GM18507 (cell line): ENCODE measurements at regions not wholly inside any gene's neighbourhood (a gene's known extent, or its start where the extent isn't known, plus 50 kb on each side); places are given as distances from the start of the nearest gene placed in this dataset.
"Not testable (repeated sequence)": the region's sequence is repeated elsewhere in the genome, so short reads cannot be mapped to it uniquely, and the experiment has no call there.

Experiments
- DNase-seq: peaks from one replicate; pipeline ENCODE4 v3.0.0; 2011; ENCODE audit warnings: low read depth; ENCODE audit not compliant: insufficient read length; ENCODE audit errors: extremely low spot score
- FAIRE-seq: peaks from 2 replicates; lab custom pipeline; 2011; peaks lifted over from hg19 to GRCh38; lab: Jason Lieb, UNC

DNA sequence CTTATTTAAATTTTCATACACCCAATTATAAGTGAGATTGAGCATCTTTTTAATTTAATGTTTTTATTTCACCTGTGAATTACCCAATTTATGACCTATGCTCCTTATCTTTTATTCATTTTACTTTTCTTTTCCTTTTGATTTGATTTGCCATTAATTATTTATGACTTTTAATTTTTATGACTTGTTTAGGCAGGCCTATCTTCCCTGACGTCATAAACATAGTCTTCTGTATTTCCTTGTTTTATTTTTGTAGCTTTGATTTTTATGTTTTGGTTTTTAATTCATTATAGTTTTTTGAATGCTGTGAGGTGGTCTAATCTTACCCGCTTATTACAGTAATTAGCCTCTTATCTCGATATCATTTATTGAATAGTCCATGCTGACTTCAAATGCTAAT is 467.1 kb upstream of the FAR2 start:
- no peak for DNase-seq
- no peak for FAIRE-seq

DNA sequence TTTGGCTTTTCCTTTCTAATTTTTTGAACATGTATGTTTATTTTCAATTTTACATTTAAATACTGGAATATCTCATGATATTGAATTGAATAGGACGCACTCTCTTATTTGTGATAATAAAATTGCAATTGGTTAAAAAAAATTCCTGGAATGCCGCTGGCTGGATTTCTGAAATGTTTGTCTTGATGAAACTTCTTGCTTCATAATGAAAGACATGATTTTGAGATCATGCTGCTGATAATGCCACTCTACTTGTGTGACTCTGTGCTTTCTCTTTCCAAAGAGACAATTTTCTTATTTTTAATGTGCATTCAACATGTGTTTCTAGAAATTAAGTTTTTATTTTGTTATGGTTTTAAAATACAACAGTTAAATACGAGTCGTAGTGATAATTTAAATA is 465.7 kb upstream of the FAR2 start:
- no peak for FAIRE-seq
- no peak for DNase-seq

DNA sequence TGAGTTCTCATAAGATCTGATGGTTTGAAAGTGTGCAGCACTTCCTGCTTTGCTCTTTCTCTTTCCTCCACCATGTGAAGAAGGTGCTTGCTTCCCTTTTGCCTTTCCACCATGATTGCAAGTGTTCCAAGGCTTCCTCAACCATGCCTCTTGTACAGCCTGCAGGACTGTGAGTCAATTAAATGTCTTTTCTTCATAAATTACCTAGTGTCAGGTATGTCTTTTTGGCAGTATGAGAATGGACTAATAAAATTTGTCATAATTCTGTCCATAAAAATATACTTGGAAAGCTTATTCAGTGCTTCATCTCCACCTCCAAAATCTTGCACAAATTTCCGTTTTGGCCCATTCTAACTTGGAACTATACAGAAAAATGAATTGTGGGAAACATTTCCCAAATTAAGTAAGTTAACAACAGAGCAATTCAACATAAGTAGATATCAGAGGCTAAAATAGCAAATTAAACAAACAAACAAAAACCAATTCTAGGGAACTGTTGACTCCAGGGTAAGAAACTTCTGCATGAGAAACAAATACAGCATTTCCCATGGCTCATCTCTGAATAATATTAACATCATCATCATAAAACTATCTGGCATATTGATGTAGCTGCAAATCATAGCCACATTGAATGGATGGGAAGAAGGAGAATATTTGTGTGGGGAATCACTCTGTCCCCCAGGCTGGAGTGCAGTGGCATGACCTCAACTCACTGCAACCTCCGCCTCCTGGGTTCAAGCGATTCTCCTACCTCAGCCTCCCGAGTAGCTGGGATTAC is 459.5 kb upstream of the FAR2 start:
- FAIRE-seq = no peak
- no peak for DNase-seq

DNA sequence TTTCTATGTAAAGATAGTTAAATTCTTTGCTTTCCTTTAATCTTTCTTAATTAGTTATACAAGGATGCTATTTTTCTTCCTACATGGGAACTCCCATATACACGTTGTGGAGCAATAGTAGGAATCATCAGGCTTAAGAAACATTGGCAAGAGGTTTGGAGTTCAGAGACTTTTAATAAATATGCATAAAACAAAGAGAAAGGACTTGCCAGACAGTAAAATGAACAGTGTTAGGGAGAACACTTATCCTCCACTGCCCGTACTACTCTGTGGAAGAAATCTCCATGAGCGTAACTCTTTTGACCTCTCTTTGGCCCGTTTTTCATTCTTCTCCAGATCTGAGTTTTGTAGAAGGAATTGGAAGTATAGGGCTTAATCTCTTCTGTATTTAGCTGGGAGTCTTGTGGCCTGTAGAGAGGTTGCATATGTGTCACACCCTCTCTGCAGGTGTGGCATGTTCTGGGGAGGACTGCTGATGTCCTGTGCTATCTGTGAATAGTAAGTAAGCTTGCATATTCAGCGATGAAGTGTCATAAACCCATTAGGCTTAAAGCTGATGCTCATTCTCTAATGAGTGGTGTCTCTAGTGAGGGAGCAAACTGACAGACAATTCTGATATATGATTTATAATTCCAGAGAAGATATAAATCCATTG is 455.4 kb upstream of the FAR2 start:
- no peak for FAIRE-seq

DNA sequence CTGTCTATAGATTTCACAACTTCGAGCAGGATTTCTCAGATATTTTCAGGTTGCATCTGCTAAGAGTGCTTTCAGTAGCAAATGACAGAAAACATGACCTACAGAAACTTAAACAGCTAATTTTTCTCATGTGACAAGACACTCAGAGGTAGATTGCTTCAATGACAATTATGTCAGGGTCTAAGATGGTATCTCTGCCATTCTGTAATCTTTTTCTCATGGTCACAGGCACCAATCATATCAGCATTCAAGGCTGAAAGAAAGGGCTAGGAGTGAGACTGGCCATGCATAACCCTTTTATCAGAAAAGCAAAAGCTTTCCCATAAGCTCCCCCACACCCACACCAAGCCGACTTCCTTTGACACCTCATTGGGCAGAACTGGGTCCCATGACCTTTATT is 450.5 kb upstream of the FAR2 start:
- FAIRE-seq (no peak), DNase-seq (no peak)

More for the DNA sequence above, 455.4 kb upstream of the FAR2 start:
- no peak for DNase-seq

DNA sequence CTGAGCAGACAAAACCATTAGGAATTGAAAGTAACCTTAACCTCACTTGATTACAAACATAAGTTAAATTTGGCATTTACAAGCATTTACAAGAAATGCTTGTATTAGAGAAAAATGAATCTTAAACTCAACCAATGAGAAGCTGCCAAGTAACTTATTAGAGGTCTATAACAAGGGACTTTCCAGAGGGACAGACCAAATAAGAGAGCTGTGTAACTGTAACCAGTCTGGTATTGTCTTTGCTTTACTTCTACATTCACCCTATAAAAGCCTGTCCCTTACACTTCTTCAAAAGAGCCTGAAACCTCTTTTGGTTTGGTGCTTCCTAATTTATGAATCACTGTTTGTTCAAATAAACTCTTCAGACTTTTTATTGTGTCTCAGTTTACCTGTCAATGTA is 450.0 kb upstream of the FAR2 start:
- FAIRE-seq (no peak), DNase-seq (no peak)

DNA sequence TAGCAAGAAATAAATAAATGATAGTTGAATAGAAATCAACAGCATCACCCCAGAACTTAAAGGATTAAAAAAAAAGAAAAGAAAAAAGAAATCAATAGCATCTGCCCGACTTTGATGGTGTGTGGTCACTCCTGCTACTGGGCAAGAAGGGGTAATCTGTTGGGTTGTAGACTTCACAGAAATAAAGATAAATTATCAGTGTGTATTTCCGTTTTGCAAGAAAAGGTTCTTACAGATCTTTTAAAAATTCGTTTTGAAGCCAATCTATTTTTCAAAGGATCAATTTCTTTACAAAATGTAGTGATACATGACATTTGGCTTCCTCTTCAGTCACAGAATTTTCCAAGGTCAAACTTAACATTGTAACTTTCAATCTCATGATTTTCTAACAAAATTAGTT is 448.9 kb upstream of the FAR2 start:
- FAIRE-seq = no peak
- DNase-seq = no peak

DNA sequence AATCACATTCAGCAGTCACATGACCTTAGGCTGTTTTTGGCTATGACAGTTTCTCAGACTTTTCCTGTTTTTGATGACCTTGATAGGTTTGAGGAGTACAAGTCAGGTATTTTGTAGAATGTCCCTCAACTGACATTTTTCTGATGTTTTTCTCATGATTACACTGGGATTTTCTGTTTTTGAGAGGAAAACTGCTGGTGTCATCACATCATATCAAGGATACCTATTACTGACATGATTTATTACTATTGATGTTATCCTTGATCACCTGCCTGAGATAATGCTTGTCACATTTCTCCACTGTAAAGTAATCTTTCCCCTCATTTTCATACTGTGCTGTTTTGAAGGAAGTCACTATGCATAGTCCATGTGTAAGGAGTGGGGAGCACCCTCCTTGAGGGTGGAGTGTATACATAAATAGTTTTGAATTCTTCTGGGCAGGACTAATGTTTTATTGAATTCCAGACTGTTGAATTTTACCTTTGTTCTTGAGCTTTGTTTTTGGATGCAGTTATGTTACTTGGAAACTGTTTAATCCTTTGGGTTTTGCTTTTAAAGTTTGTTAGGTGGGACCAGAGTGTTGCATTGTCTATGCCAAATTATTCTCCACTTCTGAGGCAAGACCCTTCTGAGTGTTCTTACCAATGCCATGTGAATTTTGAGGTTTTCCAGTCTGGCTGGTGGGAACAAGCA is 444.5 kb upstream of the FAR2 start:
- no peak for DNase-seq
- FAIRE-seq = no peak

DNA sequence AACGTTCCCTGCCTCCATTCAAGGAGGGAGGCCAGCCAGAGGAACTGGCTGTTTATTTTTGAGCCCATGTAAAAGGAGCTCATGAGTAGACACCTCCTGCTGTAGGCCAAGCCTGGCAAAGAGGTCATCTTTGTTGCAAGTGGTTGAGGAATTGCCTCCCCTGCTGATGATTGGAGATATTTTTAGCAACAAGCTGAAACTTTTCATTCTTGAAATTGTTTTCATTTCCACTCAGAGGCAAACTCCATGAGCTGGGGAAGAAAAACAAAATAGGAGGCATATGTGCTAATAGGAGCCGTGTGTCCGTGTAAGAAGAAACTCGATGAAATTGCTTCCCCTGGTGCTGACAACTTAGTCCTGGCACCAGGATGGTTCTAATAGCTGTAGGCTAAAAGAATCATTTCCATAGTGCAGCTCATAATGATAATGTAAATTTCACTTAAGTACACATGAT is 440.1 kb upstream of the FAR2 start:
- no peak for DNase-seq
- FAIRE-seq = no peak

DNA sequence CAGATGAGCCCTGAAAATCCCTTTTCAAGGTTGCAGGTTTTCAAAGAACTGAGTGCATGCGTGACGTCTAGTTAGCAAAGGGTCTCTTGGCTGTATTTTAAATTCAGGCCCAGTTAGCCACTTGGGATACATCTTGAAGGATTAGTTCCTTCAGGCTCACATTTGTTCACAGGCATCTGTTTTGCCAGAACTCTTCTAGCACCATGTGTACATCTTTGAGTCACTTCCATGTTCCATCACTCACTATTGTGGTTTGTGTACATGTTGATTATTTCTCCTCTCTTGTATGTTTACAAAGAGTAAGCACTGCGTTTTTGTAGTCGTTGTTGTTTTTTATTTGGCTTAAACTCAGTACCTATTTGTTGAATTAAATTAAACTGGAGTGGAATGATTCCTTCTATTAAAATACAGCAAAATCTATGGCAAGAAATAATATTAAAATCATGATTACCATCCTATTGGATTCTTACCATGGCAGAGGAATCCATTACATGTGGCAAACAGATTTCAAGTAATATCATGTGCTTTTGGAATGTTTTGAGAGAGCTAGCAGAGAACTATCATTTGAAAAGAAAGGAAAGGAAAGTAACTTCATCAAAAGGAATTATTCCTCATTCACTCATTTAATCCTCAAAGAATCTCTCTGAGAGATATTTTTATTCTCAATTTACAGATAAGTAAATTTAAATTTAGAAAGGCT is 438.9 kb upstream of the FAR2 start:
- no peak for DNase-seq
- no peak for FAIRE-seq

DNA sequence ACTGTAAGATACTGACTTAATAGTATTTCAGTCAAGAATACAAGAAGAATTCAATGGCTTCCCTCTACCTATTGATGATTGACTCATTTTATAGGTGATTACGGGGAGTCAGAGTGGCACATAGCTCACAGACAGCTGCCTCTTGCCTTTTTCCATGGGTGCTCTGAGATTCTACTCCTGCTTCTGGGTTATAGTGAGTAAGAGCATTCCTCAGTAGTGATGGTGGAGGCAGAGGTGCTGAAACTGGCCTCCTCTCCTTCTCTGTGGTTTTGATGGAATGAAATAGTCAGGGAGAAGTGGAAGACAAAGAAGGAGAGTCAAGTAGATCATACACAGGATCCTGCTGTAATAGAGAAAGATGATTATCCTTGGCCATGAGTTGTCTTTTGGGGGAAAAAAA is 438.2 kb upstream of the FAR2 start:
- FAIRE-seq (no peak), DNase-seq (no peak)

DNA sequence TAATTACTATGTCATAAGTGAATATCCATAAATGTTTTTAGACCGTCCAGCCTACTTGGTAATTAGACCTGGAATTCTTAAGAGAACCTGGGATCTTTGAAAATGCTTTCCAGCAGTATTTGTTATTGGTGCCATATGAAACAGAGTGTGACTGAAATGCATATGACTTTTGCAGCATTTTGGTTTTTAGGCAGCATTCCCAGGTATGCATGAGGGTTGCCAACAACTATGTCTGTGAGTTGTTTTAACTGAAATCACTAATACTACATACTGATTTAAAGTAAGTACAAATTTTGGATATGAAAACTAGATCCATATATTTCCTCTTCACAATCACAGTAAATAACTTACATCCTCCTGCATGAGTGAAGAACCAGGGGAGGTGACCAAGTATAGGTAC is 437.7 kb upstream of the FAR2 start:
- no peak for FAIRE-seq

DNA sequence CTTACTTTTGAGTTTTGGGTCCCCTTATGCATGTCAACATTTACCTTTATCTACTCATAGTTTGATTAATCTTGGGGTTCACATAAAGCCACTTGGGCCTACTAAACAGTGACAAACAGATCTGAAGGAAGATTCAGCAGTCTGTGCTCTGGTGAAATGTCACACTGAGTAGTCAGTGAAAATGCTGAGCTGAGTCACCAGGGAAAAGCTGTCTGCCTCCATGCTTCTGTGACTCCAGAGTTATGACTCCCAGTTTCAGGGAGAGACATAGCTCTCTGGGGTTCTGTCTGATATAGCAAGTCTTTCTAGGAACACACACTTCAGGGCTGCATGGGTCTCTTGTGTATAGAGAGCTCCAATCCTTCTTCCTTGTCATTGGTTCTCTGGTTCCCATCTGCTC is 406.3 kb upstream of the FAR2 start:
- DNase-seq = no peak
- no peak for FAIRE-seq

More for the DNA sequence above, 437.7 kb upstream of the FAR2 start:
- no peak for DNase-seq

DNA sequence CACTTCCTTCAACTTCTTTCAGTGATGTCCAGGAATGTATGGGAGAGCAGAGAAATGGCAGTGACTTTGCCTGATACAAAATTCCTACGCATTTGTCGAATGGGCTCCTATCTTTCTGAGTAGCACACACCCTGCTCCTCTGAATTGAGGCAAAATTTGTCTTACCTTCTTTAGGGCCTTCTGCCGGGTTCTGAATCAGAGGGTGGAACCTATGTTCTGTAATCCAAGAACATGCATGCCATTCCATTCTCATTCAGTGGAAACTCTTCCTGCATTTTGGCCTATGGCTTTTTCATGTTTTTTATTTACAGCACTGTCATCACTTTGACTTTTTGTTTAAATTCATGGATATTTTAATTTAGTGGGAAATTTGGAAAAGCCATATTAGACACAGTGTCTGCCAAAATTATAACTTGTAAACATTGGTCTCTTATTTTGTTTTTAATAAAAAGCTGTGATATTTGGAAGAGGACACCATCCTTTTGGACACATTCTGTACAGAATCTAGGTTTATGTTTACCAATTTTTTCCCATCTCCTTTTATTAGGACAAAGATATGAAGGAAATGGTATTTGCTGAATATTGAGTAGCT is 402.2 kb upstream of the FAR2 start:
- FAIRE-seq (no peak), DNase-seq (no peak)

DNA sequence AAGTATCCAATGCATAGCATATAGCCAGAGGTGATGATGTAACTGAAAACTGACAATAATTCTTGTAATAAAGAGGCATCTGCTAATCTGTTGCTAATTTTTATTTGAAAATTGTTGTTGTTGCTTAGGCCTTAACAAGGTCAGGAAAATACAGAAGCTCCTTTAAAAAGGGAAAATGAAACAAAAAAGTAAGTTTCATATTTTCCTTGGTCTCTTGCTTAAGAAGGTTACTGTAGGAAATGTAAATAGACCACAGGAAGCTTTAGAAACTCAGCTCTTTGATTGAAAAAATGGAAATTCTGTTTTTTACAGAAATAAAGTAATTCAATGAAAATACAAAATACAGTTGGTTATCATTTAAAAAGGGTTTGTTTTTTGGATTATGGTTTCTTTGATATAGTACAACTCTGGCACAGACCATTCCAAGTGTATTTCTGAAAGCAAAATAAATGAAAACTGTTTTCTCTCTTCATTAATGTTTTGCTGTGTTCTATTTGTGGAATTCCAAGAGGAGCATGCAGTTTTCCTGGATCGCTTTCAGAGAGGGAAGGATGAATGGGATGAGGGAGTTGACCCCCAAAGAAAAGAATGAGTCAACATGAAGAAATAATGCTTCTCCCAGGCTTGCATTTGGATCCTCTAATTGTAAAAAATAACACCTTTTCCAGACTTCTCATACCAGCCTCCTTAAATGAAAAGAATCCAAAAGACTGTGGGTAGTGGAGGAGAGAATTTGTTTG is 398.0 kb upstream of the FAR2 start:
- DNase-seq (no peak), FAIRE-seq (no peak)

DNA sequence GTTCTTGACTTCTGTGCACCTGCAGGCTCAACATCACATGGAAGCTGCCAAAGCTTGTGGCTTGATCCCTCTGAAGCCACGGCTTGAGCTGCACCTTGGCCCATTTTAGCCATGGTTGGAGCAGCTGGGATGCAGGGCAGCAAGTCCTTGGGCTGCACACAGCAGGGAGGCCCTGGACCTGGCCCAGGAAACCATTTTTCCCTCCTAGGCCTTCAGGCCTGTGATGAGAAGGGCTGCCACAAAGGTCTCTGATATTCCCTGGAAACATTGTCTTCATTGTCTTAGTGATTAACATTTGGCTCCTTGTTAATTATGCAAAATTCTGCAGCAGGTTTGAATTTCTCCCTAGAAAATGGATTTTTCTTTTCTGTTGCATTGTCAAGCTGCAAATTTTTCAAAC is 394.1 kb upstream of the FAR2 start:
- no peak for DNase-seq
- FAIRE-seq = no peak

DNA sequence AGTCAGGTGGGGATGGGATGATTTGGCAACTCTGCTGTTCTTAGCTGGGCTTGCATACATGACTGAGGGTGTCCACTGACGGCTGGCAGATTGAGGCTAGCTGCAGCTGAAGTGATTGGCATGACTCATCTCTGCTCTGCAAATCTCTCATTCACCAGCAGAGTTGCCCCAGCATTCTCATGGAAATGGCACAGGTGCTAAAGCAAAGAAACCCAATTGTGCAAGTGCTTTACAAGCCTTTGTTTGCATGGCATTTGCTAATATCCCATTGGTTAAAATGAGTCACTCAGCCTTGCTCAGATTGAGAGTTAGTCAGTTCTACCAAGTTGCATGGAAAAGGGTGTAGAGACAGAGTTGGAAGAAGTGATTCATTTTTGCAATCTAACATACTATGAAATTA is 389.7 kb upstream of the FAR2 start:
- no peak for FAIRE-seq
- DNase-seq = no peak

DNA sequence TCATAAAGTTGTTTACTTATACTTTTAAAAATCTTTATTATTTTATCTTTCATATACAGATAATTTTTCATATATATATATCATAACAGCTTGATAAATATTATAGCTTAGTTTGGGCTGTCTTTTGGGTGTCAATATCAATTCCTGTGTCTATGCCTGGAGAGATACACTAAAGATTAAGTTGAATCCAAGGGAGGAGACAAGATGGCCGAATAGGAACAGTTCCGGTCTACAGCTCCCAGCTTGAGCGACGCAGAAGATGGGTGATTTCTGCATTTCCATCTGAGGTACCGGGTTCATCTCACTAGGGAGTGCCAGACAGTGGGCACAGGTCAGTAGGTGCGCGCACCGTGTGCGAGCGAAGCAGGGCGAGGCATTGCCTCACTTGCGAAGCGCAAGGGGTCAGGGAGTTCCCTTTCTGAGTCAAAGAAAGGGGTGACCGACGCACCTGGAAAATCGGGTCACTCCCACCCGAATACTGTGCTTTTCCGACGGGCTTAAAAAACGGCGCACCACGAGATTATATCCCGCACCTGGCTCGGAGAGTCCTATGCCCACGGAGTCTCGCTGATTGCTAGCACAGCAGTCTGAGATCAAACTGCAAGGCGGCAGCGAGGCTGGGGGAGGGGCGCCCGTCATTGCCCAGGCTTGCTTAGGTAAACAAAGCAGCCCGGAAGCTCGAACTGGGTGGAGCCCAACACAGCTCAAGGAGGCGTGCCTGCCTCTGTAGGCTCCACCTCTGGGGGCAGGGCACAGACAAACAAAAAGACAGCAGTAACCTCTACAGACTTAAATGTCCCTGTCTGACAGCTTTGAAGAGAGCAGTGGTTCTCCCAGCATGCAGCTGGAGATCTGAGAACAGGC is 388.8 kb upstream of the FAR2 start:
- DNase-seq, FAIRE-seq: not testable (repeated sequence)
